ENCODE measurements at regions not wholly inside any gene's neighbourhood (a gene's known extent, or its start where the extent isn't known, plus 50 kb on each side); places are given as distances from the start of the nearest gene placed in this dataset.

GRCh38 chr22:48843640-48844039, 984.0 kb downstream of the BRD1 start:
- no peak overlapping the region for H3K27ac ChIP-seq (ENCODE audit: low read length)
- no peak overlapping the region for H3K9ac ChIP-seq (ENCODE audit: low read length)
- no peak overlapping the region for H3K4me2 ChIP-seq (ENCODE audit: low read depth, low read length)
- H3K9me2 ChIP-seq (replicated peaks; ENCODE audit: insufficient read depth, low read length) = no peaks in the 10 kb centered on the region
- H3K4me1 ChIP-seq (ENCODE audit: low read length) = peaks cover 27% of the 10 kb centered on the region
- no peaks in the 10 kb centered on the region for H3K36me3 ChIP-seq (replicated peaks; ENCODE audit: insufficient read depth, low read length)
- no peaks in the 10 kb centered on the region; the same call in 1 of the 2 replicates for H3K27me3 ChIP-seq (replicated peaks; ENCODE audit: insufficient read depth, low read length)
- H2AFZ ChIP-seq (ENCODE audit: low read length) = no peak overlapping the region
- no peaks in the 10 kb centered on the region for H3K9me3 ChIP-seq (replicated peaks; ENCODE audit: insufficient read depth, low read length)
- DNase-seq = no peak
- no peak overlapping the region for H3K4me3 ChIP-seq (ENCODE audit: low read length)
- TF ChIP-seq EZH2phosphoT487 (IDR thresholded peaks at IDR 0.05; ENCODE audit: low read length) (no peak), EZH2 (optimal IDR thresholded peaks at IDR 0.05; ENCODE audit: low read depth, low read length) (no peak)
- TF ChIP-seq, protein P1, sequence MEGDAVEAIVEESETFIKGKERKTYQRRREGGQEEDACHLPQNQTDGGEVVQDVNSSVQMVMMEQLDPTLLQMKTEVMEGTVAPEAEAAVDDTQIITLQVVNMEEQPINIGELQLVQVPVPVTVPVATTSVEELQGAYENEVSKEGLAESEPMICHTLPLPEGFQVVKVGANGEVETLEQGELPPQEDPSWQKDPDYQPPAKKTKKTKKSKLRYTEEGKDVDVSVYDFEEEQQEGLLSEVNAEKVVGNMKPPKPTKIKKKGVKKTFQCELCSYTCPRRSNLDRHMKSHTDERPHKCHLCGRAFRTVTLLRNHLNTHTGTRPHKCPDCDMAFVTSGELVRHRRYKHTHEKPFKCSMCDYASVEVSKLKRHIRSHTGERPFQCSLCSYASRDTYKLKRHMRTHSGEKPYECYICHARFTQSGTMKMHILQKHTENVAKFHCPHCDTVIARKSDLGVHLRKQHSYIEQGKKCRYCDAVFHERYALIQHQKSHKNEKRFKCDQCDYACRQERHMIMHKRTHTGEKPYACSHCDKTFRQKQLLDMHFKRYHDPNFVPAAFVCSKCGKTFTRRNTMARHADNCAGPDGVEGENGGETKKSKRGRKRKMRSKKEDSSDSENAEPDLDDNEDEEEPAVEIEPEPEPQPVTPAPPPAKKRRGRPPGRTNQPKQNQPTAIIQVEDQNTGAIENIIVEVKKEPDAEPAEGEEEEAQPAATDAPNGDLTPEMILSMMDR (IDR thresholded peaks at IDR 0.05; ENCODE audit: low read length) = no peak
- no peaks in the 10 kb centered on the region for H4K20me1 ChIP-seq (ENCODE audit: insufficient read depth, low read length)
- no peaks in the 10 kb centered on the region for H3F3A ChIP-seq (ENCODE audit: insufficient read depth, low read length)
- H3K79me2 ChIP-seq (ENCODE audit: low read length) = no peaks in the 10 kb centered on the region

DNA sequence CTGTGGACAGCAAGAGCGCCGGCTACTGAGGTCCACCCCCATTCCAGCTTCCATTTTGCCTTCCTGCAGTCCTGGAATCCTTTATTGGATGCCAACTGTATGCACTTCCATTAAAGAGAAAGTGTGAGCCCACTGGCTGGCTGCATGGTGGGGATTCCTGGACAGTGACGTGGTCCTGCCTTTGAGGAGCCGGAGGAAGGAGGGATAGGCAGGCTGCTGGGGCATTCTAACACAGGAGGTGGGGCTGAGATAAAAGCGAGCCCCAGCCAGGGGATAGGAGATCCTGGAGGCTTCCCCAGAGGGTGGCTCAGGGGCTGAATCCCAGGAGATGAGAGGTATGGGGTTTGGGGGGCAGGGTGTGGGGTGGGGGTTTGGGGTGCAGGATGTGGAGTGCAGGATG, 984.7 kb downstream of the BRD1 start:
- Histone ChIP-seq H3K4me1 (ENCODE audit: low read length) (peaks cover 33% of the 10 kb centered on the region), H3K36me3 (replicated peaks; ENCODE audit: insufficient read depth, low read length) (no peaks in the 10 kb centered on the region), H3K4me3 (ENCODE audit: low read length) (no peak overlapping the region), H3K9ac (ENCODE audit: low read length) (no peak overlapping the region), H2AFZ (ENCODE audit: low read length) (no peak overlapping the region), H3K9me3 (replicated peaks; ENCODE audit: insufficient read depth, low read length) (no peaks in the 10 kb centered on the region), H3K9me2 (replicated peaks; ENCODE audit: insufficient read depth, low read length) (no peaks in the 10 kb centered on the region), H4K20me1 (ENCODE audit: insufficient read depth, low read length) (no peaks in the 10 kb centered on the region), H3K27ac (ENCODE audit: low read length) (no peak overlapping the region; the same call in 1 of the 2 replicates), H3F3A (ENCODE audit: insufficient read depth, low read length) (no peaks in the 10 kb centered on the region), H3K27me3 (replicated peaks; ENCODE audit: insufficient read depth, low read length) (no peaks in the 10 kb centered on the region; the same call in 1 of the 2 replicates), H3K4me2 (ENCODE audit: low read depth, low read length) (no peak overlapping the region), H3K79me2 (ENCODE audit: low read length) (no peaks in the 10 kb centered on the region)
- no peak for DNase-seq
- no peak for TF ChIP-seq EZH2 (optimal IDR thresholded peaks at IDR 0.05; ENCODE audit: low read depth, low read length)
- no peak for TF ChIP-seq EZH2phosphoT487 (IDR thresholded peaks at IDR 0.05; ENCODE audit: low read length)
- TF ChIP-seq, protein P1 (IDR thresholded peaks at IDR 0.05; ENCODE audit: low read length) = no peak

DNA sequence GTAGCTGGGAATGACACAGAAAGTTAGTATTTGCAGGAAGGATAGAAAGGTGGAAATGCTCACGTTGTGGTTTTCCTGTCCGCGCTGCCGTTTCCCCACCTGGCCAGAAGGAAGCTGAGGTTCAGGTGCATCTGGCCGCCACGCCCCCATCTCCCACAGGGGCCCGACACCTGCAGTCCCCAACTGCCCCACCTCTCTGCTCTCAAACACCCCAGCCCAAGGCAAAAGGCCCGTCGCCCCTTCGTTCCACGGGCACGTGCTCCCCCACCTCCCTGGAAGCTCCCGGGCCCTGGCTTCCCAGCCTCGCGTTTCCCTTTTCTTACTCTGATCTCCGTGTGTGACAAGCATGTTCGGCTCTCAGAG, 985.1 kb downstream of the BRD1 start:
- Histone ChIP-seq H2AFZ (ENCODE audit: low read length) (no peak overlapping the region), H3K27ac (ENCODE audit: low read length) (peak overlapping the region; percentile 45; the same call in 1 of the 2 replicates), H4K20me1 (ENCODE audit: insufficient read depth, low read length) (no peaks in the 10 kb centered on the region), H3K36me3 (replicated peaks; ENCODE audit: insufficient read depth, low read length) (no peaks in the 10 kb centered on the region), H3K9me3 (replicated peaks; ENCODE audit: insufficient read depth, low read length) (no peaks in the 10 kb centered on the region), H3K27me3 (replicated peaks; ENCODE audit: insufficient read depth, low read length) (no peaks in the 10 kb centered on the region; the same call in 1 of the 2 replicates), H3K9me2 (replicated peaks; ENCODE audit: insufficient read depth, low read length) (no peaks in the 10 kb centered on the region), H3K4me2 (ENCODE audit: low read depth, low read length) (no peak overlapping the region; the same call in 1 of the 2 replicates), H3K4me3 (ENCODE audit: low read length) (no peak overlapping the region), H3K9ac (ENCODE audit: low read length) (no peak overlapping the region), H3K79me2 (ENCODE audit: low read length) (no peaks in the 10 kb centered on the region), H3F3A (ENCODE audit: insufficient read depth, low read length) (no peaks in the 10 kb centered on the region), H3K4me1 (ENCODE audit: low read length) (peaks cover 36% of the 10 kb centered on the region)
- TF ChIP-seq, protein P1 (IDR thresholded peaks at IDR 0.05; ENCODE audit: low read length) = no peak
- TF ChIP-seq EZH2phosphoT487 (IDR thresholded peaks at IDR 0.05; ENCODE audit: low read length) = no peak
- TF ChIP-seq EZH2 (optimal IDR thresholded peaks at IDR 0.05; ENCODE audit: low read depth, low read length) = no peak
- DNase-seq = peak; percentile 77

All from MM.1S (cell line).